Thyroid gland (tissue), 4 donors: ENCODE measurements at regions not wholly inside any gene's neighbourhood (a gene's known extent, or its start where the extent isn't known, plus 50 kb on each side); places are given as distances from the start of the nearest gene placed in this dataset.

Experiments used
- DNase-seq, 2 donors: peaks; one replicate each; pipeline ENCODE4 v3.0.0-alpha.2; 2019
- H3K27ac ChIP-seq, 3 donors: fragments of 200-600 bp; sonication (generic); 1 replicate in 2 of 3; 2 replicates in 1 of 3; pipeline ENCODE4 v1.5.1; 2016 to 2019; ENCODE audit warnings: mild to moderate bottlenecking in 1 of 3, moderate library complexity in 1 of 3
- H3K27me3 ChIP-seq: fragments of 200-600 bp; sonication (generic); one replicate; pipeline ENCODE4 v1.5.1; 2019
- H3K36me3 ChIP-seq, 2 donors: fragments of 200-600 bp; sonication (generic); one replicate each; pipeline ENCODE4 v1.5.1; 2016 to 2019
- H3K4me1 ChIP-seq, 2 donors: fragments of 200-600 bp; sonication (generic); one replicate each; pipeline ENCODE4 v1.5.1; 2017 to 2019
- H3K4me3 ChIP-seq, 3 donors: fragments of 200-600 bp; sonication (generic); replicated peaks in 1 of 3; 1 replicate in 2 of 3; 2 replicates in 1 of 3; pipeline ENCODE4 v1.5.1; 2016; ENCODE audit warnings: mild to moderate bottlenecking in 1 of 3
- H3K9me3 ChIP-seq: fragments of 200-600 bp; sonication (generic); one replicate; pipeline ENCODE4 v1.5.1; 2017
- CTCF ChIP-seq, 6 experiments: fragments of 200-600 bp in 3 of 6; fragments of 450-650 bp in 3 of 6; sonication (generic) in 3 of 6; IDR thresholded peaks; one replicate each; pipeline ENCODE4 v1.5.1; 2016 to 2019; ENCODE audit warnings: antibody characterized with exemption in 6 of 6, mild to moderate bottlenecking in 2 of 6, inconsistent platforms in 1 of 6, moderate library complexity in 1 of 6
- POLR2A ChIP-seq, 2 donors: fragments of 450-650 bp; IDR thresholded peaks; one replicate each; pipeline ENCODE4 v1.6.1; 2017; ENCODE audit warnings: antibody characterized with exemption in 2 of 2, mild to moderate bottlenecking in 2 of 2, moderate library complexity in 1 of 2
- WGBS, 2 donors: methylation state at CpG; one replicate each; pipeline ENCODE4 v1.1.5; 2017; 5-methylcytosine and 5-hydroxymethylcytosine counted together
- intact Hi-C: fragments of 100-400 bp; cut with DNase I; formaldehyde crosslinking; loops from one replicate; pipeline ENCODE4 v1.15.1; 2023

- Histone ChIP-seq H3K36me3 (no peaks in the 10 kb centered on the region), H3K4me1 (no peaks in the 10 kb centered on the region), H3K27ac (no peak overlapping the region), H3K4me3 (no peak overlapping the region), H3K27me3 (no peaks in the 10 kb centered on the region), H3K9me3 (no peaks in the 10 kb centered on the region)
- 80 to 88% methylated on average over 4 of the region's 4 CpGs for WGBS, 2 donors
- no peak for DNase-seq
- TF ChIP-seq POLR2A (IDR thresholded peaks at IDR 0.05): no peak
- no peak for TF ChIP-seq CTCF (IDR thresholded peaks at IDR 0.05)
- intact Hi-C loops: no loop called here
Observed at GRCh38 chr7:71021131-71021530, 110.8 kb upstream of the GALNT17 start.

- no peak overlapping the region for H3K4me3 ChIP-seq
- H3K9me3 ChIP-seq: no peaks in the 10 kb centered on the region
- H3K36me3 ChIP-seq: no peaks in the 10 kb centered on the region
- H3K4me1 ChIP-seq: no peaks in the 10 kb centered on the region
- no peaks in the 10 kb centered on the region for H3K27me3 ChIP-seq
- intact Hi-C loops: no loop called here
- TF ChIP-seq POLR2A (IDR thresholded peaks at IDR 0.05) (no peak), CTCF (IDR thresholded peaks at IDR 0.05) (no peak)
- no peak for DNase-seq
- no peak overlapping the region for H3K27ac ChIP-seq
- 77 to 90% methylated on average over 5 of the region's 5 CpGs for WGBS, 2 donors
Observed at GRCh38 chr7:71026680-71027079, 105.3 kb upstream of the GALNT17 start.

GRCh38 chr7:71034243-71034642 is 97.7 kb upstream of the GALNT17 start:
- no peaks in the 10 kb centered on the region for H3K36me3 ChIP-seq
- H3K27me3 ChIP-seq: no peaks in the 10 kb centered on the region
- TF ChIP-seq CTCF (IDR thresholded peaks at IDR 0.05) (no peak), POLR2A (IDR thresholded peaks at IDR 0.05) (no peak)
- no peak for DNase-seq
- no peak overlapping the region for H3K4me3 ChIP-seq
- H3K27ac ChIP-seq: no peak overlapping the region
- intact Hi-C loops: no loop called here
- H3K4me1 ChIP-seq: no peaks in the 10 kb centered on the region
- 100% methylated on average over 2 of the region's 2 CpGs for WGBS, 2 donors
- no peaks in the 10 kb centered on the region for H3K9me3 ChIP-seq

- Histone ChIP-seq H3K4me1 (no peaks in the 10 kb centered on the region), H3K36me3 (no peaks in the 10 kb centered on the region), H3K9me3 (no peaks in the 10 kb centered on the region), H3K4me3 (no peak overlapping the region), H3K27me3 (no peaks in the 10 kb centered on the region), H3K27ac (no peak overlapping the region)
- no peak for DNase-seq
- intact Hi-C loops: no loop called here
- TF ChIP-seq POLR2A (IDR thresholded peaks at IDR 0.05) (no peak), CTCF (IDR thresholded peaks at IDR 0.05) (no peak)
- 84 to 90% methylated on average over 5 of the region's 5 CpGs for WGBS, 2 donors
Observed at GRCh38 chr7:71042591-71042990, 89.4 kb upstream of the GALNT17 start.

GRCh38 chr7:71050492-71050891 is 81.5 kb upstream of the GALNT17 start:
- Histone ChIP-seq H3K27ac (no peak overlapping the region), H3K4me1 (no peaks in the 10 kb centered on the region), H3K4me3 (no peak overlapping the region), H3K27me3 (no peaks in the 10 kb centered on the region), H3K9me3 (no peaks in the 10 kb centered on the region), H3K36me3 (no peaks in the 10 kb centered on the region)
- TF ChIP-seq POLR2A (IDR thresholded peaks at IDR 0.05) (no peak), CTCF (IDR thresholded peaks at IDR 0.05) (no peak)
- 90 to 98% methylated on average over 1 of the region's 1 CpG for WGBS, 2 donors
- intact Hi-C loops: no loop called here
- DNase-seq: no peak
